Adrenal gland (tissue), 9 donors: ENCODE measurements at regions not wholly inside any gene's neighbourhood (a gene's known extent, or its start where the extent isn't known, plus 50 kb on each side); places are given as distances from the start of the nearest gene placed in this dataset.
"Not testable (repeated sequence)": the region's sequence is repeated elsewhere in the genome, so short reads cannot be mapped to it uniquely, and the experiment has no call there.

ENCODE experiments used
- DNase-seq, 7 donors: peaks; one replicate each; pipeline ENCODE4 v3.0.0-alpha.2; 2019 to 2020
- H3K27ac ChIP-seq, 5 donors: fragments of 200-600 bp; sonication (generic) in 4 of 5; 1 replicate in 3 of 5; 2 replicates in 2 of 5; pipeline versions ENCODE4 v1.5.1 to v1.8.0; 2016 to 2020; ENCODE audit warnings: mild to moderate bottlenecking in 1 of 5
- H3K27me3 ChIP-seq: fragments of 200-600 bp; 2 replicates; pipeline ENCODE4 v1.8.0; 2021
- H3K36me3 ChIP-seq, 2 donors: fragments of 200-600 bp; replicated peaks in 1 of 2; 1 replicate in 1 of 2; 2 replicates in 1 of 2; pipeline versions ENCODE4 v1.5.1 to v1.8.0; 2018 to 2022
- H3K4me1 ChIP-seq, 2 donors: fragments of 200-600 bp; replicated peaks in 1 of 2; 1 replicate in 1 of 2; 2 replicates in 1 of 2; pipeline versions ENCODE4 v1.5.1 to v1.8.0; 2018 to 2021
- H3K4me3 ChIP-seq, 4 donors: fragments of 200-600 bp; sonication (generic) in 3 of 4; one replicate each; pipeline ENCODE4 v1.5.1; 2016 to 2018
- H3K9me3 ChIP-seq, 3 donors: fragments of 200-600 bp; sonication (generic) in 1 of 3; replicated peaks in 1 of 3; 1 replicate in 2 of 3; 2 replicates in 1 of 3; pipeline versions ENCODE4 v1.5.1 to v1.8.0; 2016 to 2021
- POLR2A ChIP-seq, 2 donors: fragments of 450-650 bp; IDR thresholded peaks; one replicate each; pipeline ENCODE4 v1.6.1; 2017; ENCODE audit warnings: antibody characterized with exemption in 2 of 2, mild to moderate bottlenecking in 2 of 2, moderate library complexity in 1 of 2
- WGBS, 4 donors: extraction: QIAGEN DNeasy Blood & Tissue Kit in 2 of 4; methylation state at CpG; one replicate each; pipeline versions ENCODE4 v1.1.5 to v1.1.7; 2013 to 2017; 5-methylcytosine and 5-hydroxymethylcytosine counted together
- intact Hi-C, 2 donors: fragments of 100-400 bp; cut with DNase I; formaldehyde crosslinking; loops; one replicate each; pipeline versions ENCODE4 v1.14.1 to v1.15.0; 2022 to 2023
- TF ChIP-seq, protein P1 (sequence below), 6 experiments: fragments of 450-650 bp in 4 of 6; fragments of 200-600 bp in 2 of 6; sonication (generic) in 1 of 6; IDR thresholded peaks; 1 replicate in 5 of 6; 2 replicates in 1 of 6; pipeline versions ENCODE4 v1.5.1 to v1.8.0; 2016 to 2021; ENCODE audit warnings: antibody characterized with exemption in 6 of 6, mild to moderate bottlenecking in 2 of 6, moderate library complexity in 1 of 6
- donor health status: healthy with polysubstance abuse.
- donor health status: Bipolar disorder and iron deficiency.
- donor health status: DM: yes; HTN: yes; CAD: no.
- donor health status: DM: no; HTN: no; CAD: no.
- donor health status: DM: no; HTN: no; CAD: no.

DNA sequence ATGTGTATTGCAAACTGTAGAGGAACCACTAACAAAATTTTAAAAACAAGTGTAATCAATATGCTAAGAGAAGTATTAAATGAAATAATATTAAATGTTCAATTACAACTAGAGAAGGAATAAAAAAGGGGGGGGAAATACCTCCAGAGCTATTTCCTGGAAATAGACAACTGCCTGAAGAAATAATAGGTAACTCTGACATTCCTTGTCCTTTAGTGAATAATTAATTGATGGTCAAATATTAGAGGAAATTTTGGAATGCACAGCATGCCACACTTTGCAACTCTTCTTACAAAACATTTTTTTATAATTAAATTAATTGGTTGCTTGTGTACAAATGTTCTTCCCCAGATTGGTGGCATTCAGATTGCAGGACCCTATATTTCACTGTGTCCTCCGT, 342.6 kb upstream of the COL8A1 start:
- H3K27ac ChIP-seq, result no peak overlapping the region
- no peaks in the 10 kb centered on the region for H3K36me3 ChIP-seq
- no peak for TF ChIP-seq POLR2A (IDR thresholded peaks at IDR 0.05)
- TF ChIP-seq, protein P1, sequence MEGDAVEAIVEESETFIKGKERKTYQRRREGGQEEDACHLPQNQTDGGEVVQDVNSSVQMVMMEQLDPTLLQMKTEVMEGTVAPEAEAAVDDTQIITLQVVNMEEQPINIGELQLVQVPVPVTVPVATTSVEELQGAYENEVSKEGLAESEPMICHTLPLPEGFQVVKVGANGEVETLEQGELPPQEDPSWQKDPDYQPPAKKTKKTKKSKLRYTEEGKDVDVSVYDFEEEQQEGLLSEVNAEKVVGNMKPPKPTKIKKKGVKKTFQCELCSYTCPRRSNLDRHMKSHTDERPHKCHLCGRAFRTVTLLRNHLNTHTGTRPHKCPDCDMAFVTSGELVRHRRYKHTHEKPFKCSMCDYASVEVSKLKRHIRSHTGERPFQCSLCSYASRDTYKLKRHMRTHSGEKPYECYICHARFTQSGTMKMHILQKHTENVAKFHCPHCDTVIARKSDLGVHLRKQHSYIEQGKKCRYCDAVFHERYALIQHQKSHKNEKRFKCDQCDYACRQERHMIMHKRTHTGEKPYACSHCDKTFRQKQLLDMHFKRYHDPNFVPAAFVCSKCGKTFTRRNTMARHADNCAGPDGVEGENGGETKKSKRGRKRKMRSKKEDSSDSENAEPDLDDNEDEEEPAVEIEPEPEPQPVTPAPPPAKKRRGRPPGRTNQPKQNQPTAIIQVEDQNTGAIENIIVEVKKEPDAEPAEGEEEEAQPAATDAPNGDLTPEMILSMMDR (IDR thresholded peaks at IDR 0.05), result no peak
- no peak for DNase-seq
- H3K4me1 ChIP-seq, result no peaks in the 10 kb centered on the region
- peaks cover 0 to 6% (median 0%) of the 10 kb centered on the region in 3 donors for H3K9me3 ChIP-seq
- no peaks in the 10 kb centered on the region for H3K27me3 ChIP-seq
- intact Hi-C loops, result no loop called here
- WGBS, 4 donors, result 55 to 77% (median 66%) methylated on average over 1 of the region's 1 CpG
- H3K4me3 ChIP-seq, result no peak overlapping the region

DNA sequence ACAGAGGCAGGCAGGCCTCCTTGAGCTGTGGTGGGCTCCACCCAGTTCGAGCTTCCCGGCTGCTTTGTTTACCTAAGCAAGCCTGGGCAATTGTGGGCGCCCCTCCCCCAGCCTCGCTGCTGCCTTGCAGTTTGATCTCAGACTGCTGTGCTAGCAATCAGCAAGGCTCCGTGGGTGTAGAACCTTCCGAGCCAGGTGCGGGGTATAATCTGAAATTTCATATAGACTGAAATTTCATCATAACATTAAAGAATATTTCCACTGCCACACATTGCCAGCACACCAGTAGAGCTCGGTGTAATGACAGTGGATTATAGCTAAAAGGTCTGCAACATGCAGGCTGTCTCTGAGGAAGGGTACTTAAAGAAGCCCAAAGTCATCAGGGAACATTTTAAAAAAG, 344.3 kb upstream of the COL8A1 start:
- WGBS, 4 donors, result 14 to 31% (median 18%) methylated on average over 1 to 8 of the region's 8 CpGs
- DNase-seq, intact Hi-C loops, H3K27me3 ChIP-seq, H3K4me1 ChIP-seq, H3K36me3 ChIP-seq, H3K9me3 ChIP-seq, H3K4me3 ChIP-seq, H3K27ac ChIP-seq: not testable (repeated sequence)

DNA sequence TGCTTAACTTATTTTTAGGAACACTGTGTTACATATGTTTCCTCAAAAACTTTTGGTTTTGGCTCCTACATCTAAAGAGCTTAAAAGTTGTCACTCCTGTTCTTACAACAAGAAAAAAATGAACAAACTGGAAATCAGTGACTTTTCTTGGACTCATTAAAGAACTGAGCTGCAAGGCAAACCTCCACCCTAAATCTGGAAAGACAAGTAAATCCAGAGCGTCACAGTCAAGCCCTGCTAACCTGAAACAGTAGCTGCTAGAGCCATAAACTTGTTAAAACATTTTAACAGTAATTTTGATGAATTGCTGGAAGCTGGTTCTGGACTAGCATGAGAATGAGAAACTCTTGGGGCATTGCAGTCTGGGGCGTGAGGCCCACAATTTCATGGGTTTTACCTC, 350.5 kb upstream of the COL8A1 start:
- H3K9me3 ChIP-seq, result no peaks in the 10 kb centered on the region
- no peak for TF ChIP-seq POLR2A (IDR thresholded peaks at IDR 0.05)
- TF ChIP-seq, protein P1 (IDR thresholded peaks at IDR 0.05), result no peak
- H3K27me3 ChIP-seq, result no peaks in the 10 kb centered on the region
- intact Hi-C loops, result no loop called here
- H3K4me1 ChIP-seq, result no peaks in the 10 kb centered on the region
- no peak for DNase-seq
- H3K4me3 ChIP-seq, result no peak overlapping the region
- no peak overlapping the region for H3K27ac ChIP-seq
- H3K36me3 ChIP-seq, result no peaks in the 10 kb centered on the region
- 42 to 63% (median 58%) methylated on average over 2 of the region's 2 CpGs for WGBS, 4 donors

DNA sequence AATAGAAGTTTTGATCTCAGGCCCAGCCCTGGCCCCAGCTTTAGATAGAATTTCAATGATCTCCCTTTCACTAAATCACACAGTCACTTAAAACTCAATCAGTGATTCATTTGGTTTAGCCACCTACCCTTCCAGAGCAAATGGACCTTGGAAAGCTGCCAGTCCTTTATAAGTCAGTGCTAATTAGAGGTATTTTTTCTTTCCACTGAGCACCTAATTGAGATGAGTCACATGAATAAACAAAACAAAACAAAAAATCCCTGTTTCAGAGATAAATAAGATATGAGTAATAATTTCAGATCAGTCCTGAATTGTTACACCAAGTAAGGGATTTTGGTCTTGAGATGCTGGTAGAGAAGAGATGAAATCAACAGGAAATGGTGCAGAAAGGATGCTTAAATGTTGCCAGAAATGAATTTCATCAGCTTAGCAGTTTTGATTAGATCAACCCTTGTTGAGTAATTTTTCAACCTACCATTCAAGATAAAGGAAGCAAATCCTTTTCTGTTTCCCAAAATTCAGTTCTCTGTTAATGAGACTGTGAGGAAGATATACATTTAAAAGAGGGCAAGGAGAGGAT, 352.0 kb upstream of the COL8A1 start:
- no peaks in the 10 kb centered on the region for H3K27me3 ChIP-seq
- H3K27ac ChIP-seq, result no peak overlapping the region
- no peak overlapping the region for H3K4me3 ChIP-seq
- no peaks in the 10 kb centered on the region for H3K36me3 ChIP-seq
- intact Hi-C loops, result no loop called here
- H3K9me3 ChIP-seq, result no peaks in the 10 kb centered on the region
- no peak for DNase-seq
- H3K4me1 ChIP-seq, result no peaks in the 10 kb centered on the region
- TF ChIP-seq, protein P1 (IDR thresholded peaks at IDR 0.05), result no peak
- no peak for TF ChIP-seq POLR2A (IDR thresholded peaks at IDR 0.05)

DNA sequence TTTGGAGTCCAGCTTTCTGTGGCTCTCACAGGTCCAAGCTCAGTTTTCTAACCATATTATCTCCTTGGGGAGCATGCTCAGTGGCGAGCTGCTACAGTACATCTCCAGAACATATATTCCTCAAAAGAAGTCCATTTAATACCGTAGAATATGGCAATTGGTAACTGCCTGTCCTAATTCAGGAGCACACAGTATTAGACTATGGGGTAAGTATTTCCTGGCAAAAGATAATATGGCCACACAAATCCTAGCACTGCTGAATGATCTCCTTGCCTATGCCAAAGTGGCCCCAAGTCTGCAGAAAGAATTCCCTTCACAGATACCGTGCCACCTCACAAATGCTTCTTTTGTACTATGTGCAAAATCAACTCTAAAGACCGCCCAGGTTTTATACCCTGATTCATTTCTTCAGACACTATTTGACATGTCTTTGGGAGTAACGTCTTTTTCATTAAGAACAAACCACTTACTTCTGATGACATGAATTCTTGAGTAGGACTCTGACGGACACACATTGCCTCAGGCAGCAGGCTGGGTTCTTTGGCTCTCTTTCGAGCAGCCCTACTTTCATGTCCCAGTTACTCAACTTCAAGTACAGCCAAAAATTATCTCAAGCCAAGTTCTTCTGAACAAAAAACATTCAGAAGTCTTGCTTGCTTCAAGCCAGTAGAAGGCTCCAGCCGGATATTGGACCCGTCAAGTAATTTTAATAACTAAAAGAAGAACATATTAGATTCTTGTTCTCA, 368.3 kb upstream of the DCBLD2 start:
- Histone ChIP-seq H3K4me3 (no peak overlapping the region), H3K9me3 (no peaks in the 10 kb centered on the region), H3K36me3 (no peaks in the 10 kb centered on the region), H3K4me1 (no peaks in the 10 kb centered on the region), H3K27me3 (no peaks in the 10 kb centered on the region), H3K27ac (no peak overlapping the region)
- no peak for TF ChIP-seq POLR2A (IDR thresholded peaks at IDR 0.05)
- intact Hi-C loops, result no loop called here
- DNase-seq, result peak in 2 of 7 donors; percentile 16
- WGBS, 4 donors, result 66 to 70% (median 68%) methylated on average over 9 of the region's 9 CpGs
